GM12878 (cell line): ENCODE measurements at regions not wholly inside any gene's neighbourhood (a gene's known extent, or its start where the extent isn't known, plus 50 kb on each side); places are given as distances from the start of the nearest gene placed in this dataset.

Experiments used
- ATAC-seq: fragments of 200-7000 bp; cut with Tn5 transposase; 3 replicates; pipeline ENCODE4 v1.9.1; 2020; ENCODE audit warnings: mild to moderate bottlenecking, moderate library complexity
- BruUV-seq: library from RNA; stranded (reverse); fragments of 400-500 nt; replicated peaks from 2 replicates; lab custom pipeline; 2021; lab: Mats Ljungman, UMichigan
- CTCF ChIA-PET: fragments of 300-600 bp; sonication (Branson Sonifier 250); formaldehyde crosslinking; extraction: SDS; loops from one replicate; lab custom pipeline; 2021; ENCODE audit warnings: inconsistent platforms; lab: Yijun Ruan, JAX
- POLR2A ChIA-PET: fragments of 350-600 bp; formaldehyde crosslinking; extraction: SDS; loops from one replicate; lab custom pipeline; 2021; ENCODE audit warnings: inconsistent platforms; lab: Charles Lee
- RAD21 ChIA-PET: fragments of 300-600 bp; sonication (Branson Sonifier 250); formaldehyde crosslinking; loops from one replicate; lab custom pipeline; 2023; ENCODE audit warnings: antibody characterized with exemption; ENCODE audit not compliant: unreplicated experiment; lab: Charles Lee
- SMC1A ChIA-PET: fragments of 300-600 bp; sonication (Branson Sonifier 250); formaldehyde crosslinking; loops from one replicate; lab custom pipeline; 2023; ENCODE audit not compliant: unreplicated experiment, uncharacterized antibody; lab: Charles Lee
- DNase-seq: peaks from one replicate; pipeline ENCODE4 v3.0.0-alpha.2; 2011; ENCODE audit warnings: low read depth, low spot score
- FAIRE-seq: peaks from 3 replicates; lab custom pipeline; 2011; peaks lifted over from hg19 to GRCh38; lab: Jason Lieb, UNC
- H2AFZ ChIP-seq: 2 replicates; pipeline ENCODE4 v1.6.0; 2011; ENCODE audit warnings: low read depth, low read length, control low read depth; ENCODE audit not compliant: control insufficient read depth
- H3K27ac ChIP-seq: 2 replicates; pipeline ENCODE4 v1.5.1; 2011; ENCODE audit warnings: control low read depth; ENCODE audit not compliant: control insufficient read depth, insufficient read depth
- H3K27me3 ChIP-seq, 2 experiments: replicated peaks in 1 of 2; 2 replicates each; pipeline versions ENCODE4 v1.6.0 to v1.6.1; 2011; ENCODE audit warnings: low read length in 1 of 2; ENCODE audit not compliant: control insufficient read depth in 2 of 2, insufficient read depth in 2 of 2
- H3K36me3 ChIP-seq, 2 experiments: 2 replicates each; pipeline ENCODE4 v1.5.1; 2011; ENCODE audit warnings: low read length in 1 of 2; ENCODE audit not compliant: control insufficient read depth in 2 of 2, insufficient read depth in 2 of 2
- H3K4me1 ChIP-seq: 2 replicates; pipeline ENCODE4 v1.6.1; 2011; ENCODE audit warnings: mild to moderate bottlenecking, low read length, moderate library complexity, mixed read lengths; ENCODE audit not compliant: control insufficient read depth, insufficient read depth
- H3K4me2 ChIP-seq: 2 replicates; pipeline ENCODE4 v1.6.0; 2011; ENCODE audit warnings: control low read depth; ENCODE audit not compliant: control insufficient read depth, insufficient read depth
- H3K4me3 ChIP-seq: fragments of 200-600 bp; sonication (generic); 2 replicates; pipeline ENCODE4 v1.5.1; 2016
- H3K79me2 ChIP-seq: 2 replicates; pipeline ENCODE4 v1.6.0; 2011; ENCODE audit warnings: low read length; ENCODE audit not compliant: control insufficient read depth, insufficient read depth
- H3K9ac ChIP-seq: 2 replicates; pipeline ENCODE4 v1.8.0; 2011; ENCODE audit warnings: low read length, control low read depth, mixed read lengths; ENCODE audit not compliant: control insufficient read depth, insufficient read depth
- H3K9me3 ChIP-seq: replicated peaks from 3 replicates; pipeline ENCODE4 v1.5.1; 2011; ENCODE audit warnings: mild to moderate bottlenecking, low read length; ENCODE audit not compliant: control insufficient read depth, insufficient read depth
- H4K20me1 ChIP-seq: 2 replicates; pipeline ENCODE4 v1.6.0; 2011; ENCODE audit not compliant: control insufficient read depth, insufficient read depth
- BMI1 ChIP-seq: fragments of 450-650 bp; IDR thresholded peaks from 2 replicates; pipeline ENCODE4 v1.6.1; 2016; ENCODE audit warnings: mild to moderate bottlenecking, moderate library complexity, borderline replicate concordance
- CREB1 ChIP-seq: IDR thresholded peaks from 2 replicates; pipeline ENCODE4 v1.6.1; 2012; ENCODE audit warnings: low read depth, mild to moderate bottlenecking, inconsistent platforms
- IRF4 ChIP-seq: IDR thresholded peaks from 2 replicates; pipeline ENCODE4 v1.6.1; 2011; ENCODE audit warnings: low read depth, low read length
- KDM1A ChIP-seq: fragments of 200-600 bp; sonication (generic); IDR thresholded peaks from 2 replicates; pipeline ENCODE4 v1.6.1; 2016; ENCODE audit warnings: borderline replicate concordance
- LARP7 ChIP-seq: fragments of 450-650 bp; IDR thresholded peaks from 2 replicates; pipeline ENCODE4 v1.6.1; 2017; ENCODE audit warnings: mild to moderate bottlenecking
- MYB ChIP-seq: fragments of 150-350 bp; IDR thresholded peaks from 2 replicates; pipeline ENCODE4 v1.6.1; 2014; ENCODE audit warnings: mild to moderate bottlenecking, low read depth, low read length, borderline replicate concordance
- NR2C2 ChIP-seq: IDR thresholded peaks from 2 replicates; pipeline ENCODE4 v1.6.1; 2011; ENCODE audit warnings: borderline replicate concordance, low read depth; ENCODE audit not compliant: control insufficient read depth, insufficient read length
- RBBP5 ChIP-seq: fragments of 200-600 bp; sonication (generic); conservative IDR thresholded peaks from 2 replicates; pipeline ENCODE4 v1.6.1; 2016
- STAT1 ChIP-seq: fragments of 450-650 bp; conservative IDR thresholded peaks from 2 replicates; pipeline ENCODE4 v1.6.1; 2014; ENCODE audit warnings: antibody characterized with exemption, mild to moderate bottlenecking
- SUZ12 ChIP-seq: fragments of 200-600 bp; sonication (generic); IDR thresholded peaks from one replicate; pipeline ENCODE4 v1.6.1; 2018; ENCODE audit warnings: antibody characterized with exemption, mild to moderate bottlenecking; ENCODE audit not compliant: unreplicated experiment
- TAF1 ChIP-seq: IDR thresholded peaks from 2 replicates; pipeline ENCODE4 v1.6.1; 2011; ENCODE audit warnings: mild to moderate bottlenecking, low read depth, low read length, borderline replicate concordance
- TCF7 ChIP-seq: IDR thresholded peaks from 2 replicates; pipeline ENCODE4 v1.6.1; 2014; ENCODE audit warnings: antibody characterized with exemption, borderline replicate concordance
- ZBED1 ChIP-seq: IDR thresholded peaks from 2 replicates; pipeline ENCODE4 v1.6.1; 2016; ENCODE audit warnings: borderline replicate concordance
- WGBS: methylation state at CpG from one replicate; pipeline ENCODE4 v1.1.6; 2016; ENCODE audit warnings: low lambda C conversion rate; ENCODE audit not compliant: insufficient replicate concordance, insufficient coverage; ENCODE audit errors: missing lambda C conversion rate; 5-methylcytosine and 5-hydroxymethylcytosine counted together
- in situ Hi-C: fragments of 300-500 bp; cut with MboI; formaldehyde crosslinking; loops from 9 replicates; pipeline ENCODE4 v1.14.3; 2018; ENCODE audit warnings: mixed read lengths
- intact Hi-C: fragments of 100-400 bp; cut with micrococcal nuclease; formaldehyde crosslinking; loops from one replicate; pipeline ENCODE4 v1.14.2; 2022; ENCODE audit not compliant: unreplicated experiment
- TF ChIP-seq, protein P1 (sequence below): fragments of 450-650 bp; IDR thresholded peaks from 2 replicates; pipeline ENCODE4 v1.6.1; 2017; ENCODE audit warnings: mild to moderate bottlenecking, moderate library complexity
- TF ChIP-seq, protein P2 (sequence below): fragments of 450-650 bp; formaldehyde crosslinking; IDR thresholded peaks from 2 replicates; pipeline ENCODE4 v1.4.0; 2022; ENCODE audit warnings: mild to moderate bottlenecking, moderate library complexity

DNA sequence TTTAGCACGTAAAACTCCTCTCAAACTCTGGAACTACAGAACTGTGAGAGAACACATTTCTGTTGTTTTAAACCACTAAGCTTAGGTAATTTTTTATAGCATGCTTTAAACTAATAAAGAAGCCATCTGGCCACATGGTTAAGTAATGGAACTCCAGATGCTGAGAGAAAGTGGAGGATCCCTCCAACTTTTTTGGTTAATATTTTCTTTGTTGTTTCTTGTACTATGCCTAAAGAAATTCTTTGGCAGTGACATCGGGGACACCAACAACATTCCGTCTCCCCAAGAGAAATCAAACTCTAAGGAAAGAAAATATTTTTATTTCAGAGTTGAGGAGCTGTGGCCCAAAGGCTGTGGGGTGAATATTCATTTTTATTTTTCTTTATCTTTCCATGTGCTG lies 734.8 kb upstream of the CDH9 start:
- in situ Hi-C loops: no loop called here
- H3K4me3 ChIP-seq: no peak overlapping the region
- H3K27me3 ChIP-seq: no peaks in the 10 kb centered on the region
- H3K4me2 ChIP-seq: no peak overlapping the region
- H3K36me3 ChIP-seq: no peaks in the 10 kb centered on the region
- SMC1A ChIA-PET: no interaction called here
- no peak overlapping the region for H2AFZ ChIP-seq
- intact Hi-C loops: no loop called here
- RAD21 ChIA-PET: no interaction called here
- H3K9me3 ChIP-seq: no peaks in the 10 kb centered on the region
- BruUV-seq: no TSS peak
- H3K27ac ChIP-seq: no peak overlapping the region
- TF ChIP-seq, protein P1, sequence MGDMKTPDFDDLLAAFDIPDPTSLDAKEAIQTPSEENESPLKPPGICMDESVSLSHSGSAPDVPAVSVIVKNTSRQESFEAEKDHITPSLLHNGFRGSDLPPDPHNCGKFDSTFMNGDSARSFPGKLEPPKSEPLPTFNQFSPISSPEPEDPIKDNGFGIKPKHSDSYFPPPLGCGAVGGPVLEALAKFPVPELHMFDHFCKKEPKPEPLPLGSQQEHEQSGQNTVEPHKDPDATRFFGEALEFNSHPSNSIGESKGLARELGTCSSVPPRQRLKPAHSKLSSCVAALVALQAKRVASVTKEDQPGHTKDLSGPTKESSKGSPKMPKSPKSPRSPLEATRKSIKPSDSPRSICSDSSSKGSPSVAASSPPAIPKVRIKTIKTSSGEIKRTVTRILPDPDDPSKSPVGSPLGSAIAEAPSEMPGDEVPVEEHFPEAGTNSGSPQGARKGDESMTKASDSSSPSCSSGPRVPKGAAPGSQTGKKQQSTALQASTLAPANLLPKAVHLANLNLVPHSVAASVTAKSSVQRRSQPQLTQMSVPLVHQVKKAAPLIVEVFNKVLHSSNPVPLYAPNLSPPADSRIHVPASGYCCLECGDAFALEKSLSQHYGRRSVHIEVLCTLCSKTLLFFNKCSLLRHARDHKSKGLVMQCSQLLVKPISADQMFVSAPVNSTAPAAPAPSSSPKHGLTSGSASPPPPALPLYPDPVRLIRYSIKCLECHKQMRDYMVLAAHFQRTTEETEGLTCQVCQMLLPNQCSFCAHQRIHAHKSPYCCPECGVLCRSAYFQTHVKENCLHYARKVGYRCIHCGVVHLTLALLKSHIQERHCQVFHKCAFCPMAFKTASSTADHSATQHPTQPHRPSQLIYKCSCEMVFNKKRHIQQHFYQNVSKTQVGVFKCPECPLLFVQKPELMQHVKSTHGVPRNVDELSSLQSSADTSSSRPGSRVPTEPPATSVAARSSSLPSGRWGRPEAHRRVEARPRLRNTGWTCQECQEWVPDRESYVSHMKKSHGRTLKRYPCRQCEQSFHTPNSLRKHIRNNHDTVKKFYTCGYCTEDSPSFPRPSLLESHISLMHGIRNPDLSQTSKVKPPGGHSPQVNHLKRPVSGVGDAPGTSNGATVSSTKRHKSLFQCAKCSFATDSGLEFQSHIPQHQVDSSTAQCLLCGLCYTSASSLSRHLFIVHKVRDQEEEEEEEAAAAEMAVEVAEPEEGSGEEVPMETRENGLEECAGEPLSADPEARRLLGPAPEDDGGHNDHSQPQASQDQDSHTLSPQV: no peak
- TF ChIP-seq CREB1: no peak
- TF ChIP-seq NR2C2: no peak
- no peak for TF ChIP-seq MYB
- TF ChIP-seq TCF7: no peak
- no peak for TF ChIP-seq KDM1A
- TF ChIP-seq SUZ12: no peak
- TF ChIP-seq LARP7: no peak
- no peak for TF ChIP-seq BMI1
- no peak for TF ChIP-seq TAF1
- no peak for TF ChIP-seq RBBP5
- TF ChIP-seq ZBED1: no peak
- no peak for TF ChIP-seq STAT1
- TF ChIP-seq, protein P2, sequence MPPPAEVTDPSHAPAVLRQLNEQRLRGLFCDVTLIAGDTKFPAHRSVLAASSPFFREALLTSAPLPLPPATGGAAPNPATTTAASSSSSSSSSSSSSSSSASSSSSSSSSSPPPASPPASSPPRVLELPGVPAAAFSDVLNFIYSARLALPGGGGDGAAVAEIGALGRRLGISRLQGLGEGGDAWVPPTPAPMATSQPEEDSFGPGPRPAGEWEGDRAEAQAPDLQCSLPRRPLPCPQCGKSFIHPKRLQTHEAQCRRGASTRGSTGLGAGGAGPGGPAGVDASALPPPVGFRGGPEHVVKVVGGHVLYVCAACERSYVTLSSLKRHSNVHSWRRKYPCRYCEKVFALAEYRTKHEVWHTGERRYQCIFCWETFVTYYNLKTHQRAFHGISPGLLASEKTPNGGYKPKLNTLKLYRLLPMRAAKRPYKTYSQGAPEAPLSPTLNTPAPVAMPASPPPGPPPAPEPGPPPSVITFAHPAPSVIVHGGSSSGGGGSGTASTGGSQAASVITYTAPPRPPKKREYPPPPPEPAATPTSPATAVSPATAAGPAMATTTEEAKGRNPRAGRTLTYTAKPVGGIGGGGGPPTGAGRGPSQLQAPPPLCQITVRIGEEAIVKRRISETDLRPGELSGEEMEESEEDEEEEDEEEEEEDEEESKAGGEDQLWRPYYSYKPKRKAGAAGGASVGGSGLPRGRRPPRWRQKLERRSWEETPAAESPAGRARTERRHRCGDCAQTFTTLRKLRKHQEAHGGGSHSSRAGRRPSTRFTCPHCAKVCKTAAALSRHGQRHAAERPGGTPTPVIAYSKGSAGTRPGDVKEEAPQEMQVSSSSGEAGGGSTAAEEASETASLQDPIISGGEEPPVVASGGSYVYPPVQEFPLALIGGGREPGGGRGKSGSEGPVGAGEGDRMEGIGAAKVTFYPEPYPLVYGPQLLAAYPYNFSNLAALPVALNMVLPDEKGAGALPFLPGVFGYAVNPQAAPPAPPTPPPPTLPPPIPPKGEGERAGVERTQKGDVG (CRISPR knock-in tag): no peak
- no peak for TF ChIP-seq IRF4
- ATAC-seq (no peak), DNase-seq (no peak), FAIRE-seq (no peak)
- H4K20me1 ChIP-seq: no peaks in the 10 kb centered on the region
- no peaks in the 10 kb centered on the region for H3K79me2 ChIP-seq
- CTCF ChIA-PET: no interaction called here
- 27% methylated on average over 3 of the region's 3 CpGs for WGBS
- POLR2A ChIA-PET: no interaction called here
- H3K9ac ChIP-seq: no peak overlapping the region
- H3K4me1 ChIP-seq: no peaks in the 10 kb centered on the region
